Hematopoietic multipotent progenitor cell treated with erythropoietin and hydrocortisone succinate and interleukin-3 and kit ligand, for 6 days (in vitro differentiated cells): ENCODE measurements at regions not wholly inside any gene's neighbourhood (a gene's known extent, or its start where the extent isn't known, plus 50 kb on each side); places are given as distances from the start of the nearest gene placed in this dataset.

ENCODE experiments used
- DNase-seq: peaks from one replicate; pipeline ENCODE4 v3.0.0-alpha.2; 2015

DNA sequence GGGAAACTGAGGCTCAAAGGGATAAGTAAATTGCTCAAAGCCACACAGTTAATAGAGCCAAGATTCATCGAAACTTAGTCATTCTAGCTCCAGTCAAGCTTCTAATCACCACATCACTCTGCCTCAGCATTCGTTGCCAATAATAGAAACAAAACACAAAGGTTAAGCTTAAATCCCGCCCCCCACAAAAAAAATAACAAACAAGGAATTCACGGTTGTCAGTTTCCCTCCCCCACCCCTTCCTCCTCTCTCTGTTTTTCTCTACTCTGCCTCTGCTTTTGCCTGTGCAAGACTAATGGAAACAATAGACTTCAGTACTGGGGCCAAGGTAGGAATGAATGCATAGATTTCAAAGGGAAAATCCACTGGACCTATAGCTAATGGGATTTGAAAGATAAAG lies 70.7 kb upstream of the ZNF644 start:
- DNase-seq: no peak

DNA sequence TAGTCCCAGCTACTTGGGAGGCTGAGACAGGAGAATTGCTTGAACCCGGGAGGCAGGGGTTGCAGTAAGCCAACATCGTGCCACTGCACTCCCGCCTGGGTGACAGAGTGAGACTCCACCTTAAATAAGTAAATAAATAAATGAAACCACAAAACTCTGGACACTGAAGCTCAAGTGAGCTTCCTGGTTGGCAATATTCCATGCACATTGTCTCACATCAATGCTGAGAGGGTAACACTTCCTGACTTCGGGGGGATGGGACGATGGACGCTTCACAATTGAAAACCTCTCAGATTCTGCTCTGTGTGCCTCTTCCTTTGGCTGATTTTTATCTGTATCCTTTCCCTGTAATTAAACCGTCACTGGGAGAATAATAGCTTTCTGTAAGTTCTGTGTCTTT lies 70.0 kb upstream of the ZNF644 start:
- no peak for DNase-seq

DNA sequence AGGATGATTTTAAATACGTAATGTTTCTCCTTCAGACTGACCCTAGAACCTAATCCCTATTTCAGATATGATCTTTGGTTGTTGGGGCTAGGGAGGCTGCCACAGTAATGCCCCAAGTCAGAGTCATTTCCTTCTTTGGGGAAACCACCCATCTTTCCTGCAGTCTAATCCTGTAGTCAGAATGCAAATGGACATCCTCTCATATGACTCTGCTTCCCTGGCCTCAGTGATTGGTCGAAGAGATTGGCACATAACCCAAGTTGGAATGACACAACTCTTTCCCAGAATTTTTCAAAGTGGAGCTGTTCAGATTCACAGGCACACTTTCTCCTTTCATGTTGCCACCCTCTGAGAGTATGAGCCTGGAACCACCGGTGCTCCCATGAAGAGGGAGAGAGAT lies 58.8 kb upstream of the ZNF644 start:
- no peak for DNase-seq

GRCh38 chr1:91078859-91079258 lies 57.0 kb upstream of the ZNF644 start:
- DNase-seq: no peak

DNA sequence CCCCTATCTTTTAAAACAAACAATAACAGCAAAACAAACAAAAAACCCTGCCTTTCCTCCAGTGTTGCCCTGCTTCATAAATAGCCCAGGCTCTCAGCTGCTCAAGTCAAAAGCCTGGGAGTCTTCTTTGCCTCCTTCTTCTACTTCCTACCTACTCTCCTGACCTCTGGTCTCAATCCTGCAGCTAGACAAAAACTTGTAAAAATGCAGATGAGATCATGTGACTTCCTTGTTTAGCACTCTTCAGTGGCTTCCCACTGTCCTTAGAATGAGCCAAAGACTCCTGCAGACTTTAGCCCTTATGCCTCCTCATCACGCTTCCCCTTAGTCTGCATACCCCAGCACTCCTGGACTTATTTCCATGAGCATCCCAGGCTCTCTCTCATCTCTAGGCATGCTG lies 55.0 kb upstream of the ZNF644 start:
- no peak for DNase-seq

DNA sequence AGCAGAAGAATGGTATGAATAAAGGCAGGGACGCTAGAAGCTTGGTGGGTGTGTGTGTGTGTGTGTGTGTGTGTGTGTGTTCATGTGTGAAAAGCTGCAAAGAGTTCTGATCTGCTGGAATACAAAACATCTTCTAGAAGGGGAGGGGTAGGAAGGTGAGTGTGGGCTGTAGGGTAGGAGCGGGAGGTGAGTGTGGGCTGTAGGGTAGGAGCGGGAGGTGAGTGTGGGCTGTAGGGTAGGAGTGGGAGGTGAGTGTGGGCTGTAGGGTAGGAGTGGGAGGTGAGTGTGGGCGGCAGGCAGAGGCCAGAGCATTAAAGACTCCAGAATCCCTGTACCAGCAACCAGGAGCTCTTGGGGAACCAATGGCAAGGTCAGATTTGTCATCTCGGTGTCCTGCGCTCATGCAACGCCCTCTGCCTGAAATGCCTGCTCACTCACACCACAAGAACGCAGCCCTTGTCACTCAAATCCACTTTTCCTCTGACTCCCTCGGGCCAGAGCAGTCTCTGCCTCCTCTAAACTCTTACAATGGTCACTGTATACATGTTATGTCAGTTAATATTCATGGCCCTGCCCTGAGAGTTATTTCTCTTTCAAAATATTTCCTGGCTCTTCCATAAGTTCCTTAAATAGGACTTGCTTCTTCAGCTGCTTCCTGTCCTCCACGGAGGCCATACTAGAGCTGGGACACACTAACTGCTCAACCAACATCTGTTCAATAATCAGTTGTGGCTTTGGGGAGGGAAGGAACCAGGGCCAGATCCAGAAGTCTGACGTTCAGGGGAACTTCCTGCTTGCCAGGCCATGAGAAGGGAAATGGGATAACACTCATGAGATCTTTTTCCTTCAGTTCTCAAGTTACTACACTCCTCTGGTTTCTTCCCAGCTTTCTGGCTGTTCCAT lies 53.6 kb upstream of the ZNF644 start:
- no peak for DNase-seq

GRCh38 chr1:91073299-91073698 lies 51.5 kb upstream of the ZNF644 start:
- no peak for DNase-seq

DNA sequence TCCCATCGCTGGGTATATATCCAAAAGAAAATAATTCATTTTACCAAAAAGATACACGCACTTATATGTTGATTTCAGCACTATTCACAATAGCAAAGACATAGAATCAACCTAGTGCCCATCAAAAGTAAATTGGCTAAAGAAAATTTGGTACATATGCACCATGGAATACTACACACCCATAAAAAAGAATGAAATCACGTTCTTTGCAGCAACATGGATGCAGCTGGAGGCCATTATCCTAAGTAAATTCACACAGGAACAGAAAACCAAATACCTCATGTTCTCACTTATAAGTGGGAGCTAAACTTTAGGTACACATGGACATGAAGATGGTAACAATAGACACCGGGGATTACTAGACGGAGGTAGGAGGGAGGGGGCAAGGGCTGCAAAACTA lies 50.0 kb upstream of the ZNF644 start:
- no peak for DNase-seq
